ENCODE measurements at regions not wholly inside any gene's neighbourhood (a gene's known extent, or its start where the extent isn't known, plus 50 kb on each side); places are given as distances from the start of the nearest gene placed in this dataset.

- no peak overlapping the region for H4K5ac ChIP-seq (ENCODE audit: low read depth, low read length)
- H3K4me3 ChIP-seq (ENCODE audit: insufficient read depth, low read depth, low read length): no peak overlapping the region
- in situ Hi-C loops (cut with MboI; ENCODE audit: low sequenced_read_pairs) (no loop called here), dilution Hi-C loops (cut with HindIII; ENCODE audit: low sequenced_read_pairs, unreplicated experiment) (no loop called here), intact Hi-C loops (cut with micrococcal nuclease) (no loop called here)
- H4K8ac ChIP-seq (ENCODE audit: low read depth in 2 of 2, low read length in 2 of 2): no peak overlapping the region
- no peak overlapping the region for H3K27ac ChIP-seq (ENCODE audit: insufficient read depth, low read length)
- no peaks in the 10 kb centered on the region for H3K9me1 ChIP-seq (ENCODE audit: insufficient read depth, low read length)
- H3K14ac ChIP-seq (replicated peaks; ENCODE audit: low read depth, low read length): no peak overlapping the region
- no peak overlapping the region for H2AFZ ChIP-seq (replicated peaks; ENCODE audit: low read length, poor library complexity)
- H2BK15ac ChIP-seq (ENCODE audit: low read depth, low read length): no peak overlapping the region
- H2BK20ac ChIP-seq (ENCODE audit: low read depth, low read length): no peak overlapping the region
- H3K79me1 ChIP-seq (ENCODE audit: low read depth in 1 of 2, low read length in 2 of 2): no peaks in the 10 kb centered on the region
- H2BK5ac ChIP-seq (ENCODE audit: low read depth, low read length, poor library complexity, severe bottlenecking): no peak overlapping the region
- ATAC-seq (ENCODE audit: low read depth) (no peak), DNase-seq (peak; percentile 31)
- H3K4ac ChIP-seq (ENCODE audit: low read depth, low read length): no peak overlapping the region
- H3K18ac ChIP-seq (ENCODE audit: low read depth, low read length): no peak overlapping the region
- H2AK9ac ChIP-seq (replicated peaks; ENCODE audit: low read depth, low read length, poor library complexity): no peak overlapping the region
- H4K91ac ChIP-seq (ENCODE audit: insufficient read depth, low read depth, low read length): no peak overlapping the region
- no peaks in the 10 kb centered on the region for H3K27me3 ChIP-seq (ENCODE audit: control insufficient read depth, insufficient read depth, low read length)
- CTCF ChIA-PET: no interaction called here
- BruUV-seq (replicated peaks): no TSS peak
- no peak overlapping the region for H2BK120ac ChIP-seq (ENCODE audit: low read depth, low read length)
- POLR2A ChIA-PET (ENCODE audit: unreplicated experiment): no interaction called here
- H3K56ac ChIP-seq (ENCODE audit: extremely low read depth, insufficient read depth, low read length): no peak overlapping the region
- H3K9me3 ChIP-seq (ENCODE audit: control insufficient read depth, insufficient read depth, low read length): 0 out of 2 replicates have a peak, but pooled peaks cover 1% of the 10 kb centered on the region
- H3K23ac ChIP-seq (ENCODE audit: low read depth, low read length): no peak overlapping the region
- no peaks in the 10 kb centered on the region for H3K36me3 ChIP-seq (ENCODE audit: control insufficient read depth, insufficient read depth, low read length)
- H4K20me1 ChIP-seq (ENCODE audit: insufficient read depth, low read length): no peaks in the 10 kb centered on the region
- no peak for TF ChIP-seq SMC3 (IDR thresholded peaks at IDR 0.05; ENCODE audit: low read depth, low read length)
- no peak for TF ChIP-seq ELK1 (IDR thresholded peaks at IDR 0.05; ENCODE audit: borderline replicate concordance, low read depth, low read length)
- no peak for TF ChIP-seq POLR2A (IDR thresholded peaks at IDR 0.05; ENCODE audit: low read depth, low read length)
- no peak for TF ChIP-seq CHD1 (IDR thresholded peaks at IDR 0.05; ENCODE audit: low read depth, low read length)
- TF ChIP-seq BHLHE40 (IDR thresholded peaks at IDR 0.05; ENCODE audit: low read depth, low read length): no peak
- TF ChIP-seq RAD21 (IDR thresholded peaks at IDR 0.05; ENCODE audit: low read length): no peak
- TF ChIP-seq CEBPB (IDR thresholded peaks at IDR 0.05; ENCODE audit: low read depth, low read length): no peak
- no peak for TF ChIP-seq RCOR1 (IDR thresholded peaks at IDR 0.05; ENCODE audit: insufficient replicate concordance, low read length)
- TF ChIP-seq MAZ (IDR thresholded peaks at IDR 0.05; ENCODE audit: borderline replicate concordance, low read depth, low read length): no peak
- no peak for TF ChIP-seq MXI1 (IDR thresholded peaks at IDR 0.05; ENCODE audit: borderline replicate concordance, low read depth, low read length)
- TF ChIP-seq NFE2L2 (IDR thresholded peaks at IDR 0.05; ENCODE audit: low read depth, low read length): no peak
- TF ChIP-seq RFX5 (IDR thresholded peaks at IDR 0.05; ENCODE audit: low read depth, low read length): no peak
- TF ChIP-seq FOS (IDR thresholded peaks at IDR 0.05; ENCODE audit: low read depth, low read length): no peak
- TF ChIP-seq CTCF (conservative IDR thresholded peaks at IDR 0.05; ENCODE audit: low read depth, low read length): no peak
- TF ChIP-seq MAFK (IDR thresholded peaks at IDR 0.05; ENCODE audit: low read depth, low read length): no peak
- no peak for TF ChIP-seq USF2 (IDR thresholded peaks at IDR 0.05; ENCODE audit: low read depth, low read length)
- no peak overlapping the region for H3K4me2 ChIP-seq (ENCODE audit: low read depth, low read length)
- H3K4me1 ChIP-seq (ENCODE audit: control insufficient read depth, insufficient read depth, low read length): peaks cover 2% of the 10 kb centered on the region; the same call in 1 of the 2 replicates
- no peak overlapping the region for H2AK5ac ChIP-seq (ENCODE audit: low read depth, low read length)
- no peak overlapping the region for H3K9ac ChIP-seq (ENCODE audit: low read depth, low read length)
Observed at GRCh38 chr15:94086341-94086740, 145.0 kb upstream of the MCTP2 start.
